ENCODE measurements at regions not wholly inside any gene's neighbourhood (a gene's known extent, or its start where the extent isn't known, plus 50 kb on each side); places are given as distances from the start of the nearest gene placed in this dataset.
"Not testable (repeated sequence)": the region's sequence is repeated elsewhere in the genome, so short reads cannot be mapped to it uniquely, and the experiment has no call there.

DNA sequence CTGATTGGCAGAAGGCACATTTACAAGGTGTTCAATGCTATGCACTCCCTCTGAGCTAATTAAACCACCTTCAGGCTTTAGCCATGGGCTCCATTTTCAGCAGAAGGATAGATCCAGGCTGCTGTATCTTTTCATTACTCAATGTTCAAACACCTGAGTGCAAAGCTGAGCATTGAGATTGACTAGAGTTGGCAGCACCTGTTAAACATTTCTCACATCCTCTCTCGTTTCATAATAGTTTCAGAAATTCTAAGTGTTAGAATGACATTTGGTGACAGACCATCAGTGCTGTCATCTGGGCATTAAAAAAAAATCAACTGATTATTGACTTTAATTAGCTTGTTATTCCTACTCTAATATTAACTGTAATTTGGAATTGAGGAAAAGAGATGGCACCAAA is 187.1 kb upstream of the SEMA3E start:
- no peaks in the 10 kb centered on the region for H3K27me3 ChIP-seq (ENCODE audit: control insufficient read depth, insufficient read depth, low read length)
- no peak overlapping the region for H3K4me3 ChIP-seq (replicated peaks in 1 of 4; ENCODE audit: control extremely low read depth in 1 of 4, insufficient read depth in 1 of 4, low read depth in 3 of 4, low read length in 4 of 4)
- H3K36me3 ChIP-seq (ENCODE audit: control insufficient read depth, insufficient read depth, low read length) = no peaks in the 10 kb centered on the region
- H2AFZ ChIP-seq (ENCODE audit: low read length) = no peak overlapping the region
- H3K9ac ChIP-seq (ENCODE audit: insufficient read depth, low read length) = no peak overlapping the region
- no peak overlapping the region for H3K4me2 ChIP-seq (ENCODE audit: extremely low read depth, insufficient read depth, low read length)
- H3K79me2 ChIP-seq (ENCODE audit: control insufficient read depth, insufficient read depth, low read length) = no peaks in the 10 kb centered on the region
- no peaks in the 10 kb centered on the region for H4K20me1 ChIP-seq (ENCODE audit: control insufficient read depth, extremely low read depth, insufficient read depth, low read length)
- no peaks in the 10 kb centered on the region for H3K9me3 ChIP-seq (ENCODE audit: control insufficient read depth, insufficient read depth, low read depth, low read length)
- TF ChIP-seq, protein P1, sequence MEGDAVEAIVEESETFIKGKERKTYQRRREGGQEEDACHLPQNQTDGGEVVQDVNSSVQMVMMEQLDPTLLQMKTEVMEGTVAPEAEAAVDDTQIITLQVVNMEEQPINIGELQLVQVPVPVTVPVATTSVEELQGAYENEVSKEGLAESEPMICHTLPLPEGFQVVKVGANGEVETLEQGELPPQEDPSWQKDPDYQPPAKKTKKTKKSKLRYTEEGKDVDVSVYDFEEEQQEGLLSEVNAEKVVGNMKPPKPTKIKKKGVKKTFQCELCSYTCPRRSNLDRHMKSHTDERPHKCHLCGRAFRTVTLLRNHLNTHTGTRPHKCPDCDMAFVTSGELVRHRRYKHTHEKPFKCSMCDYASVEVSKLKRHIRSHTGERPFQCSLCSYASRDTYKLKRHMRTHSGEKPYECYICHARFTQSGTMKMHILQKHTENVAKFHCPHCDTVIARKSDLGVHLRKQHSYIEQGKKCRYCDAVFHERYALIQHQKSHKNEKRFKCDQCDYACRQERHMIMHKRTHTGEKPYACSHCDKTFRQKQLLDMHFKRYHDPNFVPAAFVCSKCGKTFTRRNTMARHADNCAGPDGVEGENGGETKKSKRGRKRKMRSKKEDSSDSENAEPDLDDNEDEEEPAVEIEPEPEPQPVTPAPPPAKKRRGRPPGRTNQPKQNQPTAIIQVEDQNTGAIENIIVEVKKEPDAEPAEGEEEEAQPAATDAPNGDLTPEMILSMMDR (conservative IDR thresholded peaks at IDR 0.05 in 1 of 2, IDR thresholded peaks at IDR 0.05 in 1 of 2; ENCODE audit: low read depth in 1 of 2, low read length in 2 of 2) = no peak
- no peak for TF ChIP-seq EZH2 (IDR thresholded peaks at IDR 0.05; ENCODE audit: low read length, missing control alignments)
- no peaks in the 10 kb centered on the region for H3K4me1 ChIP-seq (ENCODE audit: control insufficient read depth, extremely low read depth, insufficient read depth, low read length)
- H3K27ac ChIP-seq (ENCODE audit: insufficient read depth, low read length) = no peak overlapping the region
- no peak for DNase-seq (ENCODE audit: low read depth in 2 of 2)

DNA sequence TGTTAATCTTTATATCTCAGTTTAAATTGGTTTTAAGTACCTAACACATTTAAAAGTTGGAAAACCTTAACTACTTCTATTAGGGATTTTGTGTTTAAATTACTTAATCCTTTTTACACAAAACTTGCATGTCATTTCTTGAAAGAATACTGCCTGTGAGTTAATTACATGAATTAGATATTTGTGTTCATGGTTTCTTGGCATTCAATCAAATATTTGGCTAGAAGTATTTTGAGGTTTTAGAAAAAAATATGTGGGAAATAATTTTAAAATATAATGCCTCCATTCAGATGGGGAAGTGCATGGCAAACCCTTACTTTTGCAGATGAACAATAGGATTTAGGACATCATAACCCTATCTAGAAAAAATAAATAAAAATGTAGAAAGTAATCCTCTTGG is 186.5 kb upstream of the SEMA3E start:
- Histone ChIP-seq H3K36me3 (ENCODE audit: control insufficient read depth, insufficient read depth, low read length) (no peaks in the 10 kb centered on the region), H3K4me2 (ENCODE audit: extremely low read depth, insufficient read depth, low read length) (no peak overlapping the region), H3K4me3 (replicated peaks in 1 of 4; ENCODE audit: control extremely low read depth in 1 of 4, insufficient read depth in 1 of 4, low read depth in 3 of 4, low read length in 4 of 4) (no peak overlapping the region), H3K4me1 (ENCODE audit: control insufficient read depth, extremely low read depth, insufficient read depth, low read length) (no peaks in the 10 kb centered on the region), H3K9me3 (ENCODE audit: control insufficient read depth, insufficient read depth, low read depth, low read length) (no peaks in the 10 kb centered on the region), H4K20me1 (ENCODE audit: control insufficient read depth, extremely low read depth, insufficient read depth, low read length) (no peaks in the 10 kb centered on the region), H2AFZ (ENCODE audit: low read length) (no peak overlapping the region), H3K27ac (ENCODE audit: insufficient read depth, low read length) (no peak overlapping the region), H3K9ac (ENCODE audit: insufficient read depth, low read length) (no peak overlapping the region), H3K79me2 (ENCODE audit: control insufficient read depth, insufficient read depth, low read length) (no peaks in the 10 kb centered on the region), H3K27me3 (ENCODE audit: control insufficient read depth, insufficient read depth, low read length) (no peaks in the 10 kb centered on the region)
- DNase-seq (ENCODE audit: low read depth in 2 of 2) = peak; percentile 29 to 35
- TF ChIP-seq EZH2 (IDR thresholded peaks at IDR 0.05; ENCODE audit: low read length, missing control alignments) = no peak
- TF ChIP-seq, protein P1 (conservative IDR thresholded peaks at IDR 0.05 in 1 of 2, IDR thresholded peaks at IDR 0.05 in 1 of 2; ENCODE audit: low read depth in 1 of 2, low read length in 2 of 2) = no peak

DNA sequence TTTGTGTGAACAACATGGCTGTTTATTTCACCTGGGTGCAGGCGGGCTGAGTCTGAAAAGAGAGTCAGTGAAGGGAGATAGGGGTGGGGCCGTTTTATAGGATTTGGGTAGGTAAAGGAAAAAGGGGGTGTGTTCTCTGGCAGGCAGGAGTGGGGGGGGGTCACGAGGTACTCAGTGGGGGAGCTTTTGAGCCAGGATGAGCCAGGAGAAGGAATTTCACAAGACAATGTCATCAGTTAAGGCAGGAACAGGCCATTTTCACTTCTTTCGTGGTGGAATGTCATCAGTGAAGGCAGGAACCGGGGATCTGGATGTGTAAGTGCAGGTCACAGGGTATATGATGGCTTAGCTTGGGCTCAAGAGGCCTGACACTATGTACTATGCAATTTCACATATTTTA is 184.8 kb upstream of the SEMA3E start:
- H3K27me3 ChIP-seq (ENCODE audit: control insufficient read depth, insufficient read depth, low read length); H3K4me2 ChIP-seq (ENCODE audit: extremely low read depth, insufficient read depth, low read length); H3K79me2 ChIP-seq (ENCODE audit: control insufficient read depth, insufficient read depth, low read length); H3K9ac ChIP-seq (ENCODE audit: insufficient read depth, low read length); H3K36me3 ChIP-seq (ENCODE audit: control insufficient read depth, insufficient read depth, low read length); H3K4me1 ChIP-seq (ENCODE audit: control insufficient read depth, extremely low read depth, insufficient read depth, low read length); H4K20me1 ChIP-seq (ENCODE audit: control insufficient read depth, extremely low read depth, insufficient read depth, low read length); H3K4me3 ChIP-seq (replicated peaks in 1 of 4; ENCODE audit: control extremely low read depth in 1 of 4, insufficient read depth in 1 of 4, low read depth in 3 of 4, low read length in 4 of 4); DNase-seq (ENCODE audit: low read depth in 2 of 2); H3K27ac ChIP-seq (ENCODE audit: insufficient read depth, low read length); H3K9me3 ChIP-seq (ENCODE audit: control insufficient read depth, insufficient read depth, low read depth, low read length); H2AFZ ChIP-seq (ENCODE audit: low read length): not testable (repeated sequence)

DNA sequence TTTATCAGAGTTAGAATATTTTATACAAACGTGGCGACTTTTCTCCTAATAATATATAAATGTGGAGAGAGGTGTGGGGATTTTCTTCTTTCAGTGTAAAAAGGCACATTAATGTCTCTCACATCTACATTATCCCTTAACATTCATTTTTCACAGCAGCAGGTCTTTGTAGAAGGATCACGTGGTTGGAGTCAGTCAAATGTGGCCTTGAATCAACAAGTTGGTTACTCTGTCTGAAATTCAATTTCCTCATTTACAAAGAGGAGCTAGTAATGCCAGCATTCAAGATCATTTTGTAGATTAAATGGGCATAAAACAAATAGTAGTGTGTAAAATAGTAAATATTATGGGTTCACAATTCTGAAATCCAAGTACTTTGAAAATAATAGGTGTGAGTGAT is 183.1 kb upstream of the SEMA3E start:
- H3K79me2 ChIP-seq (ENCODE audit: control insufficient read depth, insufficient read depth, low read length) = no peaks in the 10 kb centered on the region
- TF ChIP-seq, protein P1 (conservative IDR thresholded peaks at IDR 0.05 in 1 of 2, IDR thresholded peaks at IDR 0.05 in 1 of 2; ENCODE audit: low read depth in 1 of 2, low read length in 2 of 2) = no peak
- TF ChIP-seq EZH2 (IDR thresholded peaks at IDR 0.05; ENCODE audit: low read length, missing control alignments) = no peak
- H4K20me1 ChIP-seq (ENCODE audit: control insufficient read depth, extremely low read depth, insufficient read depth, low read length) = no peaks in the 10 kb centered on the region
- no peak overlapping the region for H3K4me3 ChIP-seq (replicated peaks in 1 of 4; ENCODE audit: control extremely low read depth in 1 of 4, insufficient read depth in 1 of 4, low read depth in 3 of 4, low read length in 4 of 4)
- H3K27me3 ChIP-seq (ENCODE audit: control insufficient read depth, insufficient read depth, low read length) = no peaks in the 10 kb centered on the region
- H3K4me1 ChIP-seq (ENCODE audit: control insufficient read depth, extremely low read depth, insufficient read depth, low read length) = no peaks in the 10 kb centered on the region
- no peak overlapping the region for H3K4me2 ChIP-seq (ENCODE audit: extremely low read depth, insufficient read depth, low read length)
- H3K9me3 ChIP-seq (ENCODE audit: control insufficient read depth, insufficient read depth, low read depth, low read length) = no peaks in the 10 kb centered on the region
- H3K36me3 ChIP-seq (ENCODE audit: control insufficient read depth, insufficient read depth, low read length) = no peaks in the 10 kb centered on the region
- no peak overlapping the region for H2AFZ ChIP-seq (ENCODE audit: low read length)
- DNase-seq (ENCODE audit: low read depth in 2 of 2) = no peak
- no peak overlapping the region for H3K27ac ChIP-seq (ENCODE audit: insufficient read depth, low read length)
- H3K9ac ChIP-seq (ENCODE audit: insufficient read depth, low read length) = no peak overlapping the region
